Femur (tissue), 1 donor: ENCODE measurements at regions not wholly inside any gene's neighbourhood (a gene's known extent, or its start where the extent isn't known, plus 50 kb on each side); places are given as distances from the start of the nearest gene placed in this dataset.
A peak's percentile ranks its signal among the peaks of the same experiment; 100 is the strongest.

Experiments used
- DNase-seq: peaks from one replicate; pipeline ENCODE4 v3.0.0-alpha.2; 2017

DNA sequence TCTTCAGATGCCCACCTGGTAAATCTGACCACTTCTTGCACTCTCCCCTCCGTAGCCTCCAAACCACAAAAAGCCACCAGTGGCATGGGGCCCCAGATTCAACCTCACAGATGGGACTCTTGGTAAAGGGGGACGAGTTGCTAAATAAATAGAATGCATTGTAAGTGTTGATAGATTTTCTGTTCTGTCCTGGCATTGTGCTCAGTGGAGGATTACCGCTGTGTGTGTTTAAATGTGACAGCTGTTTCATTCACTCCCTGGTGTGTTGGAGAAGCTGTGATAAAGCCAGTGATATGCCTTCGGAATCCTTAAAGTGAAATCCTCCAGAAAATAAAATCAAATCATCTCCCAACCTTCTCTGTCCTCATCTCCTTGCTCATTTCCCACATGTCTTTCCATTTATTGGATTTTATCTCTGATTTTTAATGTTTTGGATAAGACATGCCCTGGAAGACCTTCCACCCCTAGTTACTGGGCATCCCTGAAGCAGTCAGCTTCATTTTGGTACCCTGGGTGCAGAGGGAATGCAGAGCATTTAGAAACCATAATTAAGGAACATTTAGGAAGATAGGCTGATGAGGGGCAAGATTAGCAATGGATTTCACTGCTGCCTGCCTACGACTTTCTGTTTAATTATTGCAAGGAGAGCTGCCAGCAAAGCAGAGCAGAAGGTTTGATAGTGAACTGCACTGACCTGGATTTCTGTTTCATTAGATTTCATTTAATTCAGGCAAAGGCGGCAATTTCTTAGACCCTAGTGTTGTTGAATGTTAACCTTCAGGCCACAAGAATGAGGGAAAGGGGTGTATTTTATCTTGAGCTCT, 460.9 kb upstream of the KIRREL3 start:
- DNase-seq: no peak

DNA sequence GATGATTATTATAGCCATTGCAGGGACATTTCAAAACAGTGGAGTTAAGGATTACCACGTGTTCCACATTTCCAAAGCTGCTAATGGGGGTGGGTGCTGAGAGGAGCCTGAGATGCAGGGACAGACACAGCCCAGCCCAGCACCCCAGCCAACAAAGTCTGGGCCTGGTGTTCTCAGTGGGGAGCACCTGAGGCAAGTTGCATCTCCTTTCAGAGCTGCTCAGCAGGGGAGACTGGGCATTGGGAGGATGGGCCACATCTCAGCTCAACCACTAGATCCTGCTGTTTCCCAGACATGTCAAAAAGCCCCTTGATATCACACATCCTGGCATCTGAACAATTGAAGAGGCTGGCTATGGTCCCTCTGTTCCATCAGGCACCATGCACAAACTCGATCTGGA, 458.0 kb upstream of the KIRREL3 start:
- no peak for DNase-seq

DNA sequence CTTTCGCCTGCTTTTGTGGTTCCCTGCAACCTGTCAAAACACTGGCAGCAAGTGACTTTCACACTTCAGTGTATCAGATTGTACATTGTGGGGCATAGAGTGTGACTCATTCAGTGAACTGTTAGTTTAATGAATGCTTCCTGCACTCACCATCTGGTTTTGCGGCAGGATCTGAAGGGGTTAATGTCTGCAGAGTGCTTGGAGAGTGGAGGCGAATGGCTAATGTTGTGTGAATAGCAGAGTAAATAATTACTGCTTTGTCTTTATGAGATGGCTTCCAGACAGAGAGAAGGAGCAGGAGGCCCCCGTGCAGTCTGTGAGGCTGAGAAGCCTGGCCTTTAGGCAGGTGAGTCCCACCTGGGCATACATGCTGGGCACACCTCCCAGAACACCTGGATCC, 454.3 kb upstream of the KIRREL3 start:
- DNase-seq: no peak

DNA sequence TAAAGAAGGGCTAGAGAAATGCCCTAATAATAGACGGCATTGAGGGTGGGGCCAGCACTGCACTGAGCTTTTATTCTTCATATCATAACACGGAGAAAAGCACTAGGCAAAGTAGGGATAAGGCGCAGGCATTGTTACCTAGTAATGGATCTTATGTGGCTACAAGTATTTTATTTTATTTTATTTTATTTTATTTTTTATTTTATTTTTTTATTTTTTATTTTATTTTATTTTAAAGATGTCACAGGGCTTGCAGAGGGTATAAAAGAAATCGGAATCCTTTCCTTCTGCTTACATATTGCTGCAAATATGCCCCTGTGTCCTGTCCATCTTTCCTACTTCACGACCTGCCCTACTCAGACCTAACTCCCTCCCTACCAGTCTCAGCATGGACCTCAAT, 452.0 kb upstream of the KIRREL3 start:
- no peak for DNase-seq

DNA sequence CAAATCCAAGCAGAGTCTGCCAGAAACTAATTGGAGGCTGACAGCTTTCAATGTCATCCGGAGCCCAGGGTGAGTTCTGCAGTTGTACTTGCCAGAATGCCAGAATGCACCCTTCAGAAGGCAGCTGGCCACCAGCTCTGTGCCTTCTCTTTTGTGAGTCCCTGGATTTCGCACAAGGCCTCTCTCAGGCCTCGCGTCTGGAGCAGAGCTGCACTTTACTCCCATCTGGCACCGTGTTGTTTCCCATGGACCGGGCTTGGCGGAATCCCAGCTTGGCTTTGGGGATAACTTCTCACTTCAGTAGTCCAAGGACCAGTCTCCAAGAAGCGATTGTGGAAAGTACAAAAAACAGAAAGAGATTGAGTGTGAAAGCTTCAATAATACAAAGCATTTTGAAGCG, 451.3 kb upstream of the KIRREL3 start:
- DNase-seq: peak; percentile 25

DNA sequence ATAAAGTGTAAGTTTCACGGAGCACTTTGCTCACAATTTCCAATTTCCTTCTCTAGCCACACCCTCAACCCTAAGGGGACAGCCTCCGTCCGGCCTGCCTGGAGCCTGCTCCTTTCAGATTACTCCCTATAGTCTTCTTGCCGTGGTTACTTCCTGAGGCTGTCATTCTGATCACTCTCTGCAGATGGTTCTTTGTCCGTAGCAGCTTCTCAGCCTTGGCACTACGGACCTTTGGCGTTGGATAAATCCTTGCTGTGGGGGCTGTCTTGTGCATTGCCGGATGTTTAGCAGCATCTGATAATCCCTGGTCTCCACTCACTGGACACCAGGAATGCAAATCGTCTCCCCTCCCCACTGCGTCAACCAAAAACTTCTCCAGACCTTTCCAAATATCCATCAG, 447.5 kb upstream of the KIRREL3 start:
- DNase-seq: no peak

DNA sequence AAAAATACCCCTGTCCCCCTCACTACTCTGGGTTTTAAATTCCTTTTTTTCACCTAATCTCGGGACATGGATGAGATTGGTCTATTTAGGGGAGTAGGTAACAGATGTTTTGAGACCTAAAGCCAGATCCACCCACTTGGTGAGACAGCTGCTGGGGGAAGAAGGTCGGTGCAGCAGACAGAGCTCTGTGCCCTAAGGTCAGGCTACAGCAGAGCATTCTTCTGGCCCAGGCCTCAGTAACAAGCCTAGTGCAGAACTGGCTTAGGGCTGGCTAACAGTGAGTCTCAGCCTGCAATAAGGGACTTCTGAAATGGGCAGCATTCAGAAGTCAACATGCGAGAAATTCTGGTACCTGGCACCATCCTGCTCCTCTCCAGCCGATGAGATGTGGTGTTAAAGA, 444.9 kb upstream of the KIRREL3 start:
- peak; percentile 21 for DNase-seq

DNA sequence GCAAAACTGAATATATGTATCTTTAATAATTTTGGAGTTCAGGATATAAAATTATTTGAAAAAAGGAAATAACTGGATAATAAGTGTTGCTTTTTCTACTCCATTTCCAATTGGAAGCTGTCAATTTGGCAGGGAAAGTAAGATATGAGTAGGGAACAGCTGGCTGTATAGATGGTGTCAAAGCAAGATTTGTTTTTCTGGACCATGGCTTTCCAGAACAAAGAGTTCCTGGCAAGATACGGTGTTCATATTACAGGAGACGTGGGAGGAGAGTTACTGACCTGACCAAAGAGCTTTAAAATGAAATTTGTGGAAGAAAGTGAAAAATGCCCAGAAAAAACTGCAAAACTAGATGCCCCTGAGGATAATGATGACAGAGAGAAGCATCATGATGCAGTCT, 442.7 kb upstream of the KIRREL3 start:
- no peak for DNase-seq

DNA sequence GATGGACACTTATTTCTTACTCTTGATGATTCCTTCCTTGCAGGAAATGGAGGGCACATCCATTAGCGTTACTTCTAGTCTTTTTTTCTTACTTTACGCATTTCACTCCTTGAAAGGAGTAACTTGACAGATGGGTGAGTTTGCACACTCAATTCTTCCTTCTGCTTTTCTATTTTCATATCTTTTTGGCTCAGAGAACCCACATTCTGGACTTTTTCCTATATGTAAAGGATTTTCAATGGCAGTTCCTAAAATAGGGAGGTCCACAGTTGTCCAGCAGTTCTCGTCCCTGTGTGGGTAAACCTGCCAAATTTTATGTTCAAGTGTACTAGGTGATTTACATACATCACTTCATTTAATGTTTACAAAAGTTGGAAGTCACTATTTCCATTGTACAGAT, 440.0 kb upstream of the KIRREL3 start:
- DNase-seq: no peak

DNA sequence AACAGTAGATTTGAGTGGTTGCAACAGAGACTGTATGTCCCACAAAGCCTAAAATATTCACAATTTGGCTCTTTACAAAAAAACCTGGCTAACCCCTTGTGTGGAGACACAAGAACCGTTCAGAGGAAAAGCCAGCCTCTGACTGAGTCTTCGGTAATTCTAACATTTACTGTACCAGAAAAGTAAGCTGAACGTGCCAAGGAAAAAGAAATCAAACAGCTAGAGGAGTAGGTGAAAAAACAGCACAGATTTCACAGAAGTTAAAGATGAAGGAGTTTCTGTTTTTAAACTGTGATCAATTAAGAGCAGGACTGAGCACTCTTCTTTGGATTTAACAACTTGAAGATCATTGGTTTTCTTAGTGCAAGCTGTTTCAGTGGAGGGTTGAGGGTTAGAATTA, 424.7 kb upstream of the KIRREL3 start:
- no peak for DNase-seq

DNA sequence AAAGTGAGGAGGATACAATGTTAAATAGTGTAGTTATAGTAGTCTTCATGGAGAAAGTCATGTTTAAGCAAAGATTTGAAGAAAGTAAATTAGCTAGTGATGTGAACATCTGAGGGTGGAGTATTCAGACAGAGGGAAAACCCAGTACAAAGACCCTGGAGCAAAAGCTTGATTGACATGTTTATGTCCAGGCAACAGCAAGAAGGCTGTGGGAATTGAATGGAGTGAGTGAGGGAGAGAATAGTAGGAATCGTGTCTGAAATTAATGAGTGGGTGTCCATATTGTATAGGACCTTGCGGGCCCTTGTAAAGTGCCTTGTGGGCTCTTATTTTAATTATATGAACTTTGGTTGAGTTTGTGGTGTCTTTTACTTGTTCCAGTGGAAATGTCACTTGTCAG, 424.1 kb upstream of the KIRREL3 start:
- DNase-seq: no peak

DNA sequence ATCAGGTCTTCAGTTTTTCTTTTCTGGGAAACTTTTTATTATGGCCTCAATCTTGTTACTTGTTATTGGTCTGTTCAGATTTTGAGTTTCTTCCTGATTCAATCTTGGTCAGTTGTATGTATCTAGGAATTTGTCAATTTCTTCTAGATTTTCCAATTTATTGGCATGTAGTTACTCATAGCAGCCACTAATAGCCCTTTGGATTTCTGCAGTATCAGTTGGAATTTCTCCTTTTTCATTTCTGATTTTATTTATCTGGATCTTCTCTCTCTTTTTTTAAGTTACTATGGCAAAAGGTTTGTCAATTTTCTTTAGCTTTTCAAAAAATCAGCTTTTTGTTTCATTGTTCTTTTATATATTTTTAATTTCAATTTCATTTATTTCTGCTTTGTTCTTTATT, 419.6 kb upstream of the KIRREL3 start:
- DNase-seq: no peak

DNA sequence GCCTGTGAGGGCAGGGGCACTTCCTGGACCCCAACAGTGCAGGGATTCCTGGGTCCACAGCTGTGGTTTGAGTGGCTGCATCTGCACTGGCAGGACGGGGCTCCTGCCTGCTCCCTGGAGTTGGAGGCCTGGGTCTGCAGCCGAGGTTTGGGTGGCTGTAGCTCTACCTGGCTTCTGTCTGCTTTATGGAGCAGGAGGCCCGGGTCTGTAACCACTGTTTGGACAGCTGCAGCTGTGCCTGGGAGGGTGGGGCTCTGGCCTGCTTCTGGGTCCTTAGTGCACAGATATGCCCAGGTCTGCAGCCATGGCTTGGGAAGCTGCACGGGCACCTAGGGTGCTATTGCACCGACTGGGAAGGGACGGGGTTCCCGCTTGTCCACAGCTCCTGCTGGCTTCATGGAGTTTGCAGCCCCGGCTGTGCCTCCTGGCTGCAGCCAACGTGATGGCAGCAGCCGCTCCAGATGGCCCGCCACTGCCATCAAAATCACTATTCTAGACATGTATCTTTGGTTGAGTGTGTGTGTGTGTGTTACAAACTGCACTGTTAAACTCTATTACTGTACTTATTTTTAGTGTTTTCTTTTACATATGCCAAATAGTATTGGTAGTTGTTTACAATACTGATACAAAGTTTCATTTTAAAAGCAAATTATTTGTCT, 412.3 kb upstream of the KIRREL3 start:
- DNase-seq: no peak

DNA sequence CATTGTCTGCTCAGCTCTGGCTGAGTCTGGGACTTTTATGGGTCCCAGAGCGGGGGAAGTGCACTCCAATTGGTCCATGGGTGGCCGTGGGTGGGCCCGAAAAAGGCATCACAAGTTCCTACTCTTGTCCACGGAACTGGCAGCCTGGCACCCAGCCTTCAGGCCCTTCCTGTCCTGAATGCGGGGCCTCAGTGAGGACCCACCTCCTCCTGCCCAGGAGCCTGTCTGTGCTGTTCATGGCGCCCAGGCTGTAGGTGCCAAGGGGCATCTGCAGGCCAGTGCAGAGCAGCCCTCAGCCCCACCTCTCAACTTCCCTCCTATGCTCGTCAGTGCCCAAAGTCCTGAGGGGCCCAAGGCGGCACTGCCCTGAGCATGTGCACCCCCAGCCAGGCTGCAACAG, 411.7 kb upstream of the KIRREL3 start:
- no peak for DNase-seq

DNA sequence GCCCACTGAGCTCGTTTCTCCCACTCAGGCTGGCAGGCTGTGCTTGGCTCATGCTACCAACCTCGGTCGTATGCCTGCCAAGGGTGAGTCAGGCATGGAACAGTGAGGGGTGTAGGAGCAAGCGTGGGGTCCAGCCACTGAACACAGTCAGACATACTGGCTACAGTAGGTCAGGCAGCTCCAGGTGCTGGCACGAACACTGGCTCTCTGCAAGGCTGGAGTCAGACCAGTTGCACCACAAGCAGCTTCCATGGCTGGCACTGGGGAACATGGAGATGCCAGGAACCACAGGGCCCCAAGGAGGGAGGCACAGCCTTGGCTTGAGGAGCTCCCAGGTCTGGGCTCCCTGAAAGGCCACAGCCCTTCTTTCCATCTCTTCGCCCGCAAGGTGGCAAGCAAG, 410.7 kb upstream of the KIRREL3 start:
- no peak for DNase-seq

DNA sequence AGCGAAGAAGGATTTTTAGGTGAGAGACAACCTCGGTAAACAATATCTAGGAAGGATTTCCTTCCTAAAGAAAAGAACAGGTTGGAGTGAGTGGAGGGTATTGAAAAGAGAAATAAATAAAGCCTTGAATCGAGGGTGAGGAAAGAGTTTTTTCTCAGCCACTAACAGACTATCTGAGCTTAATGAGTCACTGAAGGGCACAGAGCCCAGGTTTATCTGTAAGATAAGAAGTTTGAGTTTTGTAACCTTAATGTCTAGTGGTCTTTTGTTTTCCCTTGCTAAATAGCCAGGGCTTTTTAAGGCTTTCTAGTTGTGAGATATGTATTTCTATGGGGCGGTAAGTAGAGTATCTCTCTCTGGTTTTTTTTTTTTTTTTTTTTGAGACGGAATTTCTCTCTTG, 394.5 kb upstream of the KIRREL3 start:
- no peak for DNase-seq

DNA sequence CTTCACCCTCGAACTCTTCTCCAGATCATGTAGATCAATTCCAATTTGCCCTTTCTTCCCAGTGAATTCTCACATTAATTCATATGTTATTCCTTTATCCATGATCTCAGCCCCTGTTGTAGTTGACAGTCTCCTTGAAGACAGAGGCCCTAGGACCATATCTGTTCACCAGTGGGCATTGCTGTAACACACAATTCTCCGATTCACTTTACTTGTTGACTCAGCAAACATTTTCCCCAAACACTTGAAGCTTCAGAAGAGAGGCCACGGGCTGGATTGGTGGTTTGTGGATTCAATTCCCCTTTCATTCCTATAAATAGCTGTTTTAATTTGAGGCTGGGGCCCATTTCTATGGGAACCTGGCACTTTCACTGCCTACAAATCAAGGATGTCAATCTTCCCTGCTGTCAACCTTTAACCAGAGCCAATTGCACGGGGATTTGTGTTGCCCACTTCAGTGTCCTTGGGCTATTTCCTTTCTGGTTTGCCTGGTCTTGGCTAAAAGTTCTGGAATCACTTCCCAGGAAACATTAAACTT, 393.0 kb upstream of the KIRREL3 start:
- DNase-seq: no peak

DNA sequence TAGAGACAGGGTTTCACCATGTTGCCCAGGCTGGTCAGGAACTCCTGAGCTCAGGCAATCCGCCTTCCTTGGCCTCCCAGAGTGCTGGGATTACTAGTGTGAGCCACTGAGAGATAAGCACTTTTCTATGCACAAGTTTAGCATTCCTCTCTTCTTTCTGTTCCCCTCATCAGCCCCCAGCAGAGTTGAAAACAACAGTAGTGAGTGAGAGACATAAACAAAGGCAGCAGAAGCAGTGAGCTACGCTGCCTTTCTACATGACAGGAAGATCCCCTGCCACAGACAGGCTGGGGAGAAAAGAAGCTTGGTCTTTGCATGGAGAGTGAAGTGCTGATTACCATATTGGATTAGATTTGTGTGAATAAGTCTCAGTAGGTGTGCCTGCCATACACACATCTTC, 392.0 kb upstream of the KIRREL3 start:
- no peak for DNase-seq

DNA sequence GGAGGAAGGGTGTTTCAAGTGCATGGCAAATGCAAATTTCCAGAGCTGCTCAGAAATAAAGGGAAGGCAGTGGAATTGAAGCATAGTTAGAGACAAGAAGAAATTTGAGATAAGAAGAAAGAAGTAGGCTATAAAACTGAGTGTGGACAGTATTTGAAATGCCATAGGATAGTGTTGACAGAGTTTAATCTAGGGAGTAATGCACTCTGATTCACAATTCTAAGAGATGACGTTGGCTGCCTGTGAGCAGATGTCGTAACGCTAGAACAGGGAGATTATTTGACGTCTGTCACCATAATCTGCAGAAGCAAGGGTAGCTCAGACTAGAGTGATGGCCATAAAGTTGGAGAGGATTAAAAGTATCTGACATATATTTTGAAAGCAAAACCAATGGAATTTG, 389.9 kb upstream of the KIRREL3 start:
- no peak for DNase-seq

DNA sequence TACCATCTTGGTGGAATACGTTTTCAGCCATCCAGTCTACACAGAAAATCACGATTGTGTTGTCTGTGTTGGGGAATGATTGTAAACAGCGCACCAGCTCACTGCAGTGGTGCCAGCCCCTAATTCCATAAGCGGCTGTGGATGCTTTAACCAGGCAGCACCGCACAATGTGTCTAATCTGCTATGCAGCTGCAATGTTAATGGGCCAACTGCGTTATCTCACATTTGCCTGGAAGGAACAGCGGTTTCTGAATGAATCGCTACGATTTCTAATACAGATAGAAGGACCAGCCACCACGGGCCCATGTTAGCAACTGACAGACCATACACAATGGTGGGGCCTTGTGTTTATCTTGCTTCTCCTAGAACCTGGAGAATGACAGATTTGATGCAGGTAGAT, 384.5 kb upstream of the KIRREL3 start:
- no peak for DNase-seq

DNA sequence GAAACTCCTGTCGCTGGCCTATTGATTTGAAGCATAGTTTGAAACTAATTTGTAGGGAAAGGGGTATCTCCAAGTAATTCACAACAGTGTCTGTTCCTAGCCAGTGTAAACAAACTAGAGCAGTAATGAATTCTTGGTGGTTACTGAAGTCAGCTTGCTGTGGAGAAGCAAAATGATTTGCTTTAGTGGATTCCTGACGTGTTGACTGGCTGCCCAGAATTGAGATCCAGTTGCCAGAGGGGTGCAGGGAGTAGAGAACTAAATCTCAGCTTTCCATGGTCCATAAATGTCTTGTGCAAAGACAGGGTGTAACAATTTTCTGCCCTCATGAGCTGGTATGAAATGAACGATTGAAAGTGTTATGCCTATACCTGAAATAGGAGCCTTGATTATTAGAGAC, 382.5 kb upstream of the KIRREL3 start:
- peak; percentile 29 for DNase-seq

DNA sequence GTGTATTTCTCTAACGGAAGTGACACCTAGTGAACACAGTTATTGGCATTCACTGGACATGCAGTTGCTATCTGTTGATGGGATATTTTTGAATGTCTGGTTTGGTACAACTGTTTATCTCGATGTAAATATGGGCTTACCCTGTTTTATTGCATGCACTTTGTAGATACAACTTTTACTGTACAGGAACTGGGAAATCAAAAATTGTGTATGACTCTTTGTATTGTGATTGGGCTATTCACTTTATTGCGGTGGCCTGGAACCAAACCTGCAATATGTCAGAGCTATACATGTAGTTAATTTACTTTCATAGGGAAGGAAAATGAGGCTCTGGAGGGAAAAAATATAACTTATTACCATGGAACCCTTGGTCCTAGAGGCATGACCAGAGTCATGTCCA, 380.7 kb upstream of the KIRREL3 start:
- DNase-seq: no peak

DNA sequence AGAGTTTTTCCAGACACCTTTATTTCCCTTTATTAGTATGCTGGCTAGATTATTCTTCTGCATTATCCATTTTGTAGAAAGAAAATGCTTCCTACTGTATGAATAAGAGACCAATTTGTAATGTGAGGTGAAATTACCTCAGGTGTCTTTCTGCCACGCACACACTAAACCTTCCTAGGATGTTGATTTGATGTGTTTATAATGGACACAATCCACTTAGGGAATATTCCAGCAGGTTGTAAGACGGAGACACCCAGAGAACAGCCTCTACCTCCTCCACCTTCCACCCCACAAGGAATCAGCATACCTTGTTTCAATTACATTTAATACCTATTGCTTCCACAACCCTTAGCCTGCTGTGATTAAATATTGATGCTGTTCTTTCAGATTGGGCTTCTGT, 379.1 kb upstream of the KIRREL3 start:
- DNase-seq: no peak

DNA sequence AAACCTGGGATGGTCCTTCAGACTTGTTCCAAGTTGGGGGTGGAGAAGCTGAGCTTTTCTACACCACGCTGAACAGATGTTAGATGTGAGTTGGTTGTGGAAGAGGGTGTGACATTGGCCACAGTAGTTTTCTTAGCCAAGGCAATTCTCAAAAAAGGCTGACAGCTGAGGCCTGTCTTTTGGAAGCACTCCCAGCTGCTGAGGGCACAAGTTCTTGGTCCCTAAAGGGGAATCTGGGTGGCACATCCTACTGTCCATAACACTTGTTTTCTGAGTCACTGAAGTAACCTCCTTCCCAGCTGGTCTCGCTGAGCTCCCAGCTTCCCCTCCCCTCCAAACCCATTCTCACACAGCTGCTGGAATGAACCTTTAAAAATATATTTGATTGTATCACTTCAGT, 375.7 kb upstream of the KIRREL3 start:
- peak; percentile 36 for DNase-seq

DNA sequence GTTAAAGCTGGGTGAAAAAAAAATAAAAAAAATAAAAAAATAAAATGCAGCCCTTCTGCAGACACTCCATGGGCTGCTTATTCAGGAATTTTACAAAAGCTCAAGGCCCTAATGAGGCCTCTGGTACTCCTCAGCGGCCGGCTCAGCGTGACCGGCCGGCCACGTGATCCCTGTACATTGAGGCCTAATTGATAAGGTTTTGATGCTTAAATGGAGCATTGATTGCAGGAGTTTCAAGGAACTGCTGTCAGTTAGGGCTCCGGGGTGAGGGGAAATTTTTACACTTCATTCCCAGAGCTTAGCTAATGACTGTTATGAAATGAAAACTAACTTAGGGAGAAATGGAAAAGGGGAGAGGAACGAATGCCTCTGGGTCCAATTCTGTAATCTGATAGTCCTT, 368.8 kb upstream of the KIRREL3 start:
- DNase-seq: no peak
